K562 (cell line): ENCODE measurements at regions not wholly inside any gene's neighbourhood (a gene's known extent, or its start where the extent isn't known, plus 50 kb on each side); places are given as distances from the start of the nearest gene placed in this dataset.

ENCODE experiments used
- ATAC-seq: fragments of 200-7000 bp; cut with Tn5 transposase; 3 replicates; pipeline ENCODE4 v1.9.1; 2020; ENCODE audit warnings: moderate library complexity
- BruUV-seq: library from RNA; stranded (reverse); fragments of 400-500 nt; replicated peaks from 2 replicates; lab custom pipeline; 2021; lab: Mats Ljungman, UMichigan
- CTCF ChIA-PET: fragments of 300-600 bp; formaldehyde crosslinking; extraction: SDS; loops from one replicate; lab custom pipeline; 2021; ENCODE audit warnings: low intra/inter-chr PET ratio; lab: Yijun Ruan, JAX
- POLR2A ChIA-PET: fragments of 300-600, 350-650 bp; sonication (Branson Sonifier 250); formaldehyde crosslinking; extraction: SDS; loops from one replicate; lab custom pipeline; 2021; ENCODE audit warnings: antibody characterized with exemption, inconsistent platforms; lab: Yijun Ruan, JAX
- DNase-seq, 4 experiments: peaks; one replicate each; pipeline versions ENCODE4 v3.0.0 to v3.0.0-alpha.2; 2011 to 2018; ENCODE audit warnings: low spot score in 3 of 4, mixed read lengths in 3 of 4; ENCODE audit errors: extremely low read depth in 1 of 4
- FAIRE-seq: peaks from 2 replicates; lab custom pipeline; 2011; peaks lifted over from hg19 to GRCh38; lab: Jason Lieb, UNC
- H2AFZ ChIP-seq: 2 replicates; pipeline ENCODE4 v1.6.0; 2011; ENCODE audit warnings: low read depth, low read length, control low read depth, inconsistent platforms
- H3K27ac ChIP-seq: fragments of 200-600 bp; 3 replicates; pipeline ENCODE4 v1.8.0; 2011; ENCODE audit warnings: low read depth, mild to moderate bottlenecking, control low read depth, inconsistent platforms, low read length, moderate library complexity, mixed read lengths; ENCODE audit errors: extremely low read depth
- H3K27me3 ChIP-seq, 2 experiments: fragments of 300-600 bp in 1 of 2; 2 replicates in 1 of 2; 3 replicates in 1 of 2; pipeline versions ENCODE4 v1.6.0 to v1.8.0; 2011; ENCODE audit warnings: inconsistent platforms in 2 of 2, low read length in 2 of 2, mild to moderate bottlenecking in 1 of 2, mixed read lengths in 1 of 2, moderate library complexity in 1 of 2; ENCODE audit not compliant: control insufficient read depth in 2 of 2, insufficient read depth in 2 of 2
- H3K36me3 ChIP-seq: fragments of 300-600 bp; 3 replicates; pipeline ENCODE4 v1.8.0; 2011; ENCODE audit warnings: mild to moderate bottlenecking, low read length, inconsistent platforms; ENCODE audit not compliant: control insufficient read depth, insufficient read depth
- H3K4me1 ChIP-seq, 2 experiments: fragments of 200-600 bp in 1 of 2; replicated peaks in 1 of 2; 2 replicates in 1 of 2; 3 replicates in 1 of 2; pipeline versions ENCODE4 v1.5.1 to v1.8.0; 2011; ENCODE audit warnings: inconsistent platforms in 2 of 2, low read length in 2 of 2, mild to moderate bottlenecking in 1 of 2, mixed read lengths in 1 of 2, moderate library complexity in 1 of 2; ENCODE audit not compliant: control insufficient read depth in 2 of 2, insufficient read depth in 2 of 2
- H3K4me2 ChIP-seq: 2 replicates; pipeline ENCODE4 v1.6.1; 2011; ENCODE audit warnings: low read length, control low read depth, inconsistent platforms, mixed read lengths; ENCODE audit not compliant: insufficient read depth
- H3K4me3 ChIP-seq: fragments of 200-600 bp; sonication (generic), shearing (Covaris generic); 2 replicates; pipeline ENCODE4 v1.5.1; 2016; ENCODE audit warnings: control low read depth, inconsistent platforms
- H3K79me2 ChIP-seq: fragments of 200-600 bp; 3 replicates; pipeline ENCODE4 v1.8.0; 2011; ENCODE audit warnings: low read length, inconsistent platforms; ENCODE audit not compliant: control insufficient read depth, insufficient read depth
- H3K9ac ChIP-seq, 2 experiments: 2 replicates each; pipeline versions ENCODE4 v1.6.0 to v1.6.1; 2011; ENCODE audit warnings: low read depth in 2 of 2, low read length in 2 of 2, control low read depth in 1 of 2, inconsistent platforms in 1 of 2, mild to moderate bottlenecking in 1 of 2, mixed read lengths in 1 of 2; ENCODE audit not compliant: insufficient read depth in 1 of 2
- H3K9me1 ChIP-seq: one replicate; pipeline ENCODE4 v1.6.0; 2011; ENCODE audit warnings: inconsistent platforms, mild to moderate bottlenecking, low read length, moderate library complexity; ENCODE audit not compliant: control insufficient read depth, insufficient read depth
- H3K9me3 ChIP-seq: replicated peaks from 2 replicates; pipeline ENCODE4 v1.5.1; 2011; ENCODE audit warnings: low read depth, low read length, inconsistent platforms; ENCODE audit not compliant: control insufficient read depth, insufficient read depth
- H4K20me1 ChIP-seq: replicated peaks from 2 replicates; pipeline ENCODE4 v1.6.1; 2011; ENCODE audit warnings: low read length, inconsistent platforms, mixed read lengths; ENCODE audit not compliant: control insufficient read depth, insufficient read depth
- CHD1 ChIP-seq: fragments of 200-600 bp; sonication (generic); IDR thresholded peaks from one replicate; pipeline ENCODE4 v1.6.1; 2012; ENCODE audit warnings: mild to moderate bottlenecking, moderate library complexity, low read length, inconsistent platforms
- HDAC6 ChIP-seq: IDR thresholded peaks from 2 replicates; pipeline ENCODE4 v1.6.1; 2012; ENCODE audit warnings: low read depth, mild to moderate bottlenecking, control low read depth, inconsistent platforms, low read length, moderate library complexity
- HNRNPUL1 ChIP-seq: fragments of 200-400 bp; formaldehyde crosslinking; IDR thresholded peaks from 2 replicates; pipeline ENCODE4 v1.6.1; 2017; ENCODE audit warnings: low read length
- NR2C2 ChIP-seq, 2 experiments: fragments of 200-800 bp in 1 of 2; sonication (Bioruptor generic) in 1 of 2; sonication (generic) in 1 of 2; formaldehyde crosslinking in 1 of 2; IDR thresholded peaks; 2 replicates each; pipeline versions ENCODE4 v1.6.1 to v1.8.0; 2016 to 2022; ENCODE audit warnings: mild to moderate bottlenecking in 1 of 2, missing compliant biosample characterization in 1 of 2, missing genetic modification characterization in 1 of 2, missing genetic modification reagents in 1 of 2
- WGBS: fragments of 100-300 bp; shearing (Covaris generic); methylation state at CpG from one replicate; pipeline ENCODE4 v1.1.6; 2016; ENCODE audit warnings: low coverage, mixed read lengths; ENCODE audit not compliant: insufficient coverage; ENCODE audit errors: missing lambda C conversion rate; 5-methylcytosine and 5-hydroxymethylcytosine counted together
- in situ Hi-C: fragments of 300-500 bp; cut with MboI; formaldehyde crosslinking; loops from 4 replicates; pipeline ENCODE4 v1.15.0; 2018; ENCODE audit warnings: inconsistent platforms, mixed read lengths
- intact Hi-C: fragments of 100-400 bp; cut with micrococcal nuclease; formaldehyde crosslinking; loops from 2 replicates; pipeline ENCODE4 v1.14.2; 2022
- TF ChIP-seq, protein P1 (sequence below): fragments of 450-650 bp; IDR thresholded peaks from 2 replicates; pipeline ENCODE4 v1.6.1; 2016; ENCODE audit warnings: borderline replicate concordance

DNA sequence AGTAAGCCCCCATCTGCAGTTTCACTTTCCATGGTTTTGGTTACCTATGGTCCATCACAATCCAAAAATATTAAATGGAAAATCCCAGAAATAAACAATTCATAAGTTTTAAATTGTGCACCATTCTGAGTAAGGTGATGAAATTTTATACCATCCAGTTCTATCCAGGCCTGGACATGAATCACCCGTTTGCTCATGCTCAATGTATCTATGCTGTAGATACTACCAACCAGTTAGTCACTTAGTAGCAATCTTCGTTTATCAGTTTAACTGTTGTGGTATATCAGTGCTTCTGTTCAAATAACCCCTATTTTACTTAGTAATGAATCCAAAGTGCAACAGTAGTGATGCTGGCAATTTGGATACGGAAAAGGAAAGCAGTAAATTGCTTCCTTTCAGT is 381.9 kb upstream of the AGTR1 start:
- Histone ChIP-seq H3K4me3 (no peak overlapping the region), H3K9me3 (no peaks in the 10 kb centered on the region; the same call in 1 of the 2 replicates), H3K9ac (no peak overlapping the region), H3K4me1 (no peaks in the 10 kb centered on the region), H3K79me2 (no peaks in the 10 kb centered on the region), H3K4me2 (no peak overlapping the region), H3K36me3 (no peaks in the 10 kb centered on the region), H2AFZ (no peak overlapping the region), H3K9me1 (no peaks in the 10 kb centered on the region), H4K20me1 (no peaks in the 10 kb centered on the region), H3K27me3 (no peaks in the 10 kb centered on the region), H3K27ac (no peak overlapping the region)
- CTCF ChIA-PET: no interaction called here
- POLR2A ChIA-PET: no interaction called here
- BruUV-seq: no TSS peak
- ATAC-seq (no peak), FAIRE-seq (no peak), DNase-seq (no peak)
- intact Hi-C loops: loop anchor here (10.0 kb wide), 1 partner anchor 629 kb away; no protein-coding TSS in a partner anchor
- WGBS: 0% methylated on average over 3 of the region's 3 CpGs
- no peak for TF ChIP-seq CHD1
- TF ChIP-seq HDAC6: no peak
- TF ChIP-seq NR2C2 (CRISPR knock-in tag; IDR thresholded peaks at IDR 0.05): no peak
- TF ChIP-seq NR2C2 (tag; IDR thresholded peaks at IDR 0.05): no peak
- TF ChIP-seq HNRNPUL1: no peak
- TF ChIP-seq, protein P1, sequence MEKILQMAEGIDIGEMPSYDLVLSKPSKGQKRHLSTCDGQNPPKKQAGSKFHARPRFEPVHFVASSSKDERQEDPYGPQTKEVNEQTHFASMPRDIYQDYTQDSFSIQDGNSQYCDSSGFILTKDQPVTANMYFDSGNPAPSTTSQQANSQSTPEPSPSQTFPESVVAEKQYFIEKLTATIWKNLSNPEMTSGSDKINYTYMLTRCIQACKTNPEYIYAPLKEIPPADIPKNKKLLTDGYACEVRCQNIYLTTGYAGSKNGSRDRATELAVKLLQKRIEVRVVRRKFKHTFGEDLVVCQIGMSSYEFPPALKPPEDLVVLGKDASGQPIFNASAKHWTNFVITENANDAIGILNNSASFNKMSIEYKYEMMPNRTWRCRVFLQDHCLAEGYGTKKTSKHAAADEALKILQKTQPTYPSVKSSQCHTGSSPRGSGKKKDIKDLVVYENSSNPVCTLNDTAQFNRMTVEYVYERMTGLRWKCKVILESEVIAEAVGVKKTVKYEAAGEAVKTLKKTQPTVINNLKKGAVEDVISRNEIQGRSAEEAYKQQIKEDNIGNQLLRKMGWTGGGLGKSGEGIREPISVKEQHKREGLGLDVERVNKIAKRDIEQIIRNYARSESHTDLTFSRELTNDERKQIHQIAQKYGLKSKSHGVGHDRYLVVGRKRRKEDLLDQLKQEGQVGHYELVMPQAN: no peak
- in situ Hi-C loops: no loop called here
